ENCODE measurements at regions not wholly inside any gene's neighbourhood (a gene's known extent, or its start where the extent isn't known, plus 50 kb on each side); places are given as distances from the start of the nearest gene placed in this dataset.

DNA sequence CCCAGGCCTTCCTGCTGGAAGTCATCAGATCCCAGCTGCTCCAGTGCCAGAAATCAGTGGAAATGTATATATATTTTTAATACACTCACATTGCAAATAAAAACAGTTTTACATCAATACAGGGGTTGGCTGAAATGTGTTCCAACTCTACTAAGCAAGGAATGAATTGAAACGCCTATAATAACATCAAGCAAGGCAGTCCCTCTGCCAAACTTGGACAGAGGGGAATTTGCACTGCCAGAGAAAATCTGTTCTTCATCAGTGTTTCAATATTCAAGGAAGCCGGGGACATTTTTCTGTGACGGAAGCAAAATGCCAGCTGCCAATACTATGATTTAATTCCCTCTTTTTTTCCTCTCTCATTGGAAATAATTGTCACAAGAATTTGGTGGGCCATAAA, 335.3 kb downstream of the TNS1 start:
- DNase-seq, result no peak
- no peak overlapping the region for H3K27ac Mint-ChIP-seq
- TF ChIP-seq, protein P1, sequence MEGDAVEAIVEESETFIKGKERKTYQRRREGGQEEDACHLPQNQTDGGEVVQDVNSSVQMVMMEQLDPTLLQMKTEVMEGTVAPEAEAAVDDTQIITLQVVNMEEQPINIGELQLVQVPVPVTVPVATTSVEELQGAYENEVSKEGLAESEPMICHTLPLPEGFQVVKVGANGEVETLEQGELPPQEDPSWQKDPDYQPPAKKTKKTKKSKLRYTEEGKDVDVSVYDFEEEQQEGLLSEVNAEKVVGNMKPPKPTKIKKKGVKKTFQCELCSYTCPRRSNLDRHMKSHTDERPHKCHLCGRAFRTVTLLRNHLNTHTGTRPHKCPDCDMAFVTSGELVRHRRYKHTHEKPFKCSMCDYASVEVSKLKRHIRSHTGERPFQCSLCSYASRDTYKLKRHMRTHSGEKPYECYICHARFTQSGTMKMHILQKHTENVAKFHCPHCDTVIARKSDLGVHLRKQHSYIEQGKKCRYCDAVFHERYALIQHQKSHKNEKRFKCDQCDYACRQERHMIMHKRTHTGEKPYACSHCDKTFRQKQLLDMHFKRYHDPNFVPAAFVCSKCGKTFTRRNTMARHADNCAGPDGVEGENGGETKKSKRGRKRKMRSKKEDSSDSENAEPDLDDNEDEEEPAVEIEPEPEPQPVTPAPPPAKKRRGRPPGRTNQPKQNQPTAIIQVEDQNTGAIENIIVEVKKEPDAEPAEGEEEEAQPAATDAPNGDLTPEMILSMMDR (IDR thresholded peaks at IDR 0.05), result no peak
- no peaks in the 10 kb centered on the region for H3K9me3 Mint-ChIP-seq
- H3K36me3 Mint-ChIP-seq (ENCODE audit: low read depth), result no peaks in the 10 kb centered on the region
- H3K27me3 Mint-ChIP-seq (ENCODE audit: low read depth, poor library complexity), result peaks cover 20% of the 10 kb centered on the region
- peaks cover 3% of the 10 kb centered on the region for H3K4me1 Mint-ChIP-seq
- H3K4me3 Mint-ChIP-seq, result no peak overlapping the region

GRCh38 chr2:217667035-217667434, 335.8 kb downstream of the TNS1 start:
- H3K9me3 Mint-ChIP-seq, result no peaks in the 10 kb centered on the region
- DNase-seq, result no peak
- no peaks in the 10 kb centered on the region for H3K36me3 Mint-ChIP-seq (ENCODE audit: low read depth)
- H3K4me1 Mint-ChIP-seq, result peaks cover 3% of the 10 kb centered on the region
- H3K27ac Mint-ChIP-seq, result no peak overlapping the region
- H3K4me3 Mint-ChIP-seq, result no peak overlapping the region
- peaks cover 20% of the 10 kb centered on the region for H3K27me3 Mint-ChIP-seq (ENCODE audit: low read depth, poor library complexity)
- TF ChIP-seq, protein P1 (IDR thresholded peaks at IDR 0.05), result no peak

- Mint-ChIP-seq H3K36me3 (ENCODE audit: low read depth) (no peaks in the 10 kb centered on the region), H3K4me1 (peaks cover 3% of the 10 kb centered on the region), H3K4me3 (no peak overlapping the region), H3K9me3 (no peaks in the 10 kb centered on the region), H3K27me3 (ENCODE audit: low read depth, poor library complexity) (peaks cover 20% of the 10 kb centered on the region), H3K27ac (no peak overlapping the region)
- TF ChIP-seq, protein P1 (IDR thresholded peaks at IDR 0.05), result no peak
- DNase-seq, result no peak
Observed at GRCh38 chr2:217666338-217666737, 336.5 kb downstream of the TNS1 start.

DNA sequence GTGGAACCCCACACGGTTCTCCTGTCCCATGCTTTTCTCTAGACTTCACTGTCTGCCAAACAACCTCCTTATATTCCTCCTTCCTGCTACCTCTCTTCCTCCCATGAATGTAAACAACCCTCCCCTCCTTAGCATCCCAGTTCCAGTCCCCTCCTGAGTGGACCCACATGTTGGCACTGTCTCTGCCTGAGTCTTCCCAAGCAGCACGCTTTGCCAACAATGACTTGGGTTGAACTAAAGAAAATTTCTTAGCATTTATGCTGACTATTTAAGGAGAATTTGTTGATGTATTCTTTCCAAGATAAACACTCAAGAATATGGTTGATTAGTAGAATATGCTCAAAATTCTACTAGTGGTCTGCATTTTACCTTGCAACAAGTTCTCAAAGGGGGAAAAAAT, 338.0 kb downstream of the TNS1 start:
- Mint-ChIP-seq H3K4me1 (peaks cover 3% of the 10 kb centered on the region), H3K4me3 (no peak overlapping the region), H3K9me3 (no peaks in the 10 kb centered on the region), H3K36me3 (ENCODE audit: low read depth) (no peaks in the 10 kb centered on the region), H3K27me3 (ENCODE audit: low read depth, poor library complexity) (peaks cover 19% of the 10 kb centered on the region), H3K27ac (no peak overlapping the region)
- no peak for DNase-seq
- TF ChIP-seq, protein P1 (IDR thresholded peaks at IDR 0.05), result no peak

DNA sequence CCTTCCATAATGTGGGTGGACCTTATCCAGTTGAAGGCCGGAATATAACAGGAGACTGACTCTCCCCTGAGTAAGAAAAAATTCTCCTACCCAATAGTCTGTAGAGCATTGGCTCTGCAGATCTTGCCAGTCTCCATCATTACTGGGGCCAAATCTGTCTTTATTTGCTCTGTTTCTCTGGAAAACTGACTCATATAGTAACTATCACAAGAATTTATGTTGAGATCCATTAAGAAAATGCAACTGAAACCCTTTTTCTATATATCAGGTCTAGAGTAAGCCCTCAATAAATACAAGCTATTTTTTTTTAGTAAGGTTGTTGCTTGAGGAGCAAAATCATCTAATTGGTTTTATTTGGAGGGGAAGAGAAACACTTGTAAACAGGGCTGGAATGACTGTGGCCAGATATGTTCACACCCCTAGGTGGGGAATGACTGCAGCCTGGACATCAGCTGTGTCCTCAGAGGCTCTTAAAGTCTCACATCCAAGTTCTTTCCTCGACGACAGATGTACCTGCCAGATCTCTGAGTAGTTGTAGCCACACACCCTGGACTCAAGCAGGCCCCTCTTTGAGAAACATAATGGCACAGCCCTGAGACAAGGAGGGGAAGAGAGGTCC, 339.7 kb downstream of the TNS1 start:
- DNase-seq, result no peak
- H3K4me3 Mint-ChIP-seq, result no peak overlapping the region
- TF ChIP-seq, protein P1 (IDR thresholded peaks at IDR 0.05), result no peak
- H3K36me3 Mint-ChIP-seq (ENCODE audit: low read depth), result no peaks in the 10 kb centered on the region
- peaks cover 6% of the 10 kb centered on the region for H3K4me1 Mint-ChIP-seq
- H3K27ac Mint-ChIP-seq, result no peak overlapping the region
- no peaks in the 10 kb centered on the region for H3K9me3 Mint-ChIP-seq
- peaks cover 16% of the 10 kb centered on the region for H3K27me3 Mint-ChIP-seq (ENCODE audit: low read depth, poor library complexity)

DNA sequence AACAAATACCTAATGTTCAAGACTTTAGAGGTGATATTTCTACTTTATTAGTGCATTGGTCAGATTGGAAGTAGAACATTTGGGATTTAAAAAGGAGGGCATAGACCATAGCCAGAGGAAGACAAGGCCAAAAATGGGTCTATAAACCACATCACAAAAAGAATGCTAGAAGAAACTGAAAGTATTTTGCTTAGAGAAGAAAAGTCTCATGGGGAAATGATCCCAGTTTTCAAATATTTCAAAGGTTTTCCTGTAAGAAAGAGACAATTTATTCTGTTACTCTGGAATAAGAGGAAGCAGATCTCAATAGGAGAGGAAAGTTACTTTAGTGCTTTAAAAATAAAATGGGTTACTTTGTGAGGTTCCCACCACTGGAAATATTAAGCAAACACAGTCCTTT, 341.4 kb downstream of the TNS1 start:
- no peak overlapping the region for H3K4me3 Mint-ChIP-seq
- no peaks in the 10 kb centered on the region for H3K36me3 Mint-ChIP-seq (ENCODE audit: low read depth)
- H3K27me3 Mint-ChIP-seq (ENCODE audit: low read depth, poor library complexity), result peaks cover 16% of the 10 kb centered on the region
- TF ChIP-seq, protein P1 (IDR thresholded peaks at IDR 0.05), result no peak
- no peaks in the 10 kb centered on the region for H3K9me3 Mint-ChIP-seq
- H3K27ac Mint-ChIP-seq, result no peak overlapping the region
- DNase-seq, result no peak
- peaks cover 20% of the 10 kb centered on the region for H3K4me1 Mint-ChIP-seq

Measured in nephron progenitor cell (in vitro differentiated cells).